Breast epithelium (tissue), 4 donors: ENCODE measurements at regions not wholly inside any gene's neighbourhood (a gene's known extent, or its start where the extent isn't known, plus 50 kb on each side); places are given as distances from the start of the nearest gene placed in this dataset.

Experiments
- DNase-seq, 2 donors: peaks; one replicate each; pipeline ENCODE4 v3.0.0-alpha.2; 2019; ENCODE audit warnings: low spot score in 2 of 2
- H3K27ac ChIP-seq, 2 donors: fragments of 200-600 bp; sonication (generic) in 1 of 2; one replicate each; pipeline ENCODE4 v1.5.1; 2016 to 2019; ENCODE audit warnings: mild to moderate bottlenecking in 1 of 2
- H3K27me3 ChIP-seq, 2 donors: fragments of 200-600 bp; sonication (generic) in 1 of 2; one replicate each; pipeline versions ENCODE4 v1.5.1 to v1.6.0; 2017 to 2019; ENCODE audit warnings: control low read depth in 1 of 2, mild to moderate bottlenecking in 1 of 2
- H3K36me3 ChIP-seq: fragments of 200-600 bp; one replicate; pipeline ENCODE4 v1.5.1; 2019
- H3K4me1 ChIP-seq, 2 donors: fragments of 200-600 bp; sonication (generic); one replicate each; pipeline ENCODE4 v1.5.1; 2016 to 2019; ENCODE audit warnings: control low read depth in 1 of 2
- H3K4me3 ChIP-seq, 3 donors: fragments of 200-600 bp; sonication (generic); 1 replicate in 2 of 3; 2 replicates in 1 of 3; pipeline ENCODE4 v1.5.1; 2016 to 2019; ENCODE audit warnings: mild to moderate bottlenecking in 3 of 3, moderate library complexity in 2 of 3
- H3K9me3 ChIP-seq, 2 donors: fragments of 200-600 bp; sonication (generic) in 1 of 2; one replicate each; pipeline ENCODE4 v1.5.1; 2016 to 2019; ENCODE audit warnings: control low read depth in 1 of 2
- CTCF ChIP-seq, 3 donors: fragments of 450-650 bp; IDR thresholded peaks; one replicate each; pipeline ENCODE4 v1.5.1; 2016 to 2017; ENCODE audit warnings: antibody characterized with exemption in 3 of 3, mild to moderate bottlenecking in 3 of 3, moderate library complexity in 3 of 3
- POLR2A ChIP-seq: fragments of 450-650 bp; IDR thresholded peaks from one replicate; pipeline ENCODE4 v1.6.1; 2016; ENCODE audit warnings: antibody characterized with exemption, mild to moderate bottlenecking, moderate library complexity
- POLR2AphosphoS5 ChIP-seq, 3 donors: sonication (generic); formaldehyde crosslinking; IDR thresholded peaks; one replicate each; pipeline ENCODE4 v1.6.1; 2017; ENCODE audit warnings: antibody characterized with exemption in 3 of 3
- intact Hi-C: fragments of 100-400 bp; cut with DNase I; formaldehyde crosslinking; loops from one replicate; pipeline ENCODE4 v1.15.1; 2023; ENCODE audit warnings: low total_unique reads

- peak in 1 of 2 donors; percentile 45 for DNase-seq
- H3K27ac ChIP-seq = no peak overlapping the region
- H3K4me1 ChIP-seq = no peaks in the 10 kb centered on the region
- H3K4me3 ChIP-seq = no peak overlapping the region
- no peaks in the 10 kb centered on the region for H3K9me3 ChIP-seq
- no peaks in the 10 kb centered on the region for H3K36me3 ChIP-seq
- TF ChIP-seq POLR2AphosphoS5 (IDR thresholded peaks at IDR 0.05) (no peak), CTCF (IDR thresholded peaks at IDR 0.05) (no peak), POLR2A (no peak)
- H3K27me3 ChIP-seq = peaks cover 0 to 10% of the 10 kb centered on the region in 2 donors
- intact Hi-C loops = no loop called here
These were observed 219.8 kb downstream of the ERMARD start for GRCh38 chr6:169971081-169971861.

GRCh38 chr6:169970306-169970988 is 219.0 kb downstream of the ERMARD start:
- Histone ChIP-seq H3K36me3 (no peaks in the 10 kb centered on the region), H3K4me1 (no peaks in the 10 kb centered on the region), H3K27me3 (peaks cover 0 to 6% of the 10 kb centered on the region in 2 donors), H3K9me3 (no peaks in the 10 kb centered on the region), H3K27ac (no peak overlapping the region), H3K4me3 (no peak overlapping the region)
- TF ChIP-seq POLR2AphosphoS5 (IDR thresholded peaks at IDR 0.05) (no peak), POLR2A (no peak)
- intact Hi-C loops = no loop called here
- DNase-seq = peak in 1 of 2 donors; percentile 19

- no peak overlapping the region for H3K4me3 ChIP-seq
- DNase-seq = peak in 1 of 2 donors; percentile 19
- TF ChIP-seq POLR2A (no peak), CTCF (IDR thresholded peaks at IDR 0.05) (no peak), POLR2AphosphoS5 (IDR thresholded peaks at IDR 0.05) (no peak)
- no peak overlapping the region for H3K27ac ChIP-seq
- H3K36me3 ChIP-seq = no peaks in the 10 kb centered on the region
- no peaks in the 10 kb centered on the region for H3K4me1 ChIP-seq
- H3K27me3 ChIP-seq = peaks cover 0 to 6% of the 10 kb centered on the region in 2 donors
- intact Hi-C loops = no loop called here
- H3K9me3 ChIP-seq = no peaks in the 10 kb centered on the region
These were observed 218.1 kb downstream of the ERMARD start for GRCh38 chr6:169969372-169970099.

GRCh38 chr6:169968541-169969270 is 217.3 kb downstream of the ERMARD start:
- TF ChIP-seq POLR2AphosphoS5 (IDR thresholded peaks at IDR 0.05) (no peak), POLR2A (no peak), CTCF (IDR thresholded peaks at IDR 0.05) (no peak)
- Histone ChIP-seq H3K36me3 (no peaks in the 10 kb centered on the region), H3K27me3 (no peaks in the 10 kb centered on the region), H3K27ac (no peak overlapping the region), H3K4me1 (no peaks in the 10 kb centered on the region), H3K9me3 (no peaks in the 10 kb centered on the region), H3K4me3 (no peak overlapping the region)
- DNase-seq = peak; percentile 5 to 40
- intact Hi-C loops = no loop called here

GRCh38 chr6:169967687-169968086 is 216.3 kb downstream of the ERMARD start:
- no peak overlapping the region for H3K27ac ChIP-seq
- TF ChIP-seq POLR2AphosphoS5 (IDR thresholded peaks at IDR 0.05) = no peak
- TF ChIP-seq CTCF (IDR thresholded peaks at IDR 0.05) = no peak
- TF ChIP-seq POLR2A = no peak
- DNase-seq = no peak
- intact Hi-C loops = no loop called here
- no peaks in the 10 kb centered on the region for H3K27me3 ChIP-seq
- no peaks in the 10 kb centered on the region for H3K36me3 ChIP-seq
- no peaks in the 10 kb centered on the region for H3K4me1 ChIP-seq
- no peaks in the 10 kb centered on the region for H3K9me3 ChIP-seq
- H3K4me3 ChIP-seq = no peak overlapping the region
